ENCODE measurements at regions not wholly inside any gene's neighbourhood (a gene's known extent, or its start where the extent isn't known, plus 50 kb on each side); places are given as distances from the start of the nearest gene placed in this dataset.

DNA sequence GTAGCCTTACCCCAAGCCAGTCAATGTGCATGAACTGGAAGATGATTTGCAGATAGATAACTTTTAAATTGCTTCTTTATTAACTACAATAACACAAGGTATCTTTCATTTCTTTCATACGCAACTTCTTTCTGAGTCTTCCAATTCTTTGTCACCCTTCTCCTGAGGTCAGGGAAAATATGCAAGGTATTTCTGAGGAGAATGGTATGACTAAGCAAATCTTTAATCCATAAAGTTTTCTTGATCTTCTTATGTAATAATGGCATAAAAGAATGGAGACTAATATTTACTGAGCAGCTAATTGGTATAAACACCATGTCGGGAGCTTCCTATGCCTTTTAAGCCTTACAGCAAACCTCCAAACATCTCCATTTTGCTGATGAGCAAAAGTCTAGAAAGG lies 438.9 kb downstream of the KCNJ2 start:
- Histone ChIP-seq H3K4me3 (ENCODE audit: low read depth, low read length) (no peak overlapping the region), H3K27ac (ENCODE audit: low read depth) (no peak overlapping the region), H3K36me3 (ENCODE audit: insufficient read depth) (no peaks in the 10 kb centered on the region), H3K4me1 (ENCODE audit: insufficient read depth) (no peaks in the 10 kb centered on the region)
- 71% methylated on average over 2 of the region's 2 CpGs for WGBS
- DNase-seq (ENCODE audit: extremely low spot score): no peak

DNA sequence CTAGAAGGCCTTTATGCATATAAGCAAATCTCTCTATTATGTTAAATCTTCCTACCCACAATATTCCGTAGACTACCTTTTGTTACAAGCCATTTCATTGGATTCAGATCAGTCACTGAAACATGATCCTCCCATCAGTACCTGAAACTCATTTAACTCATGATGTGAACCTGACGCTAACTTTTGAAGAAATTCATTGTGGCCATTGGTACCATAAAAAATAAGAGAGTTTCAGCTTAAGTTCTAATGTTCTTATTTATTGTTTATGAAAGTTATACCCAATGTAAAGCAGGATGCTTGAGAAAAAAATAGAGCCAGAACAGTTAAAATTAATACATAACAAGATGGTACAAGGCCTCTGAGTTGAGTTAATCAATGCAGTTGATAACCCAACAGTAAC lies 439.6 kb downstream of the KCNJ2 start:
- 86% methylated on average over 2 of the region's 2 CpGs for WGBS
- H3K4me1 ChIP-seq (ENCODE audit: insufficient read depth): no peaks in the 10 kb centered on the region
- DNase-seq (ENCODE audit: extremely low spot score): no peak
- H3K27ac ChIP-seq (ENCODE audit: low read depth): no peak overlapping the region
- H3K4me3 ChIP-seq (ENCODE audit: low read depth, low read length): no peak overlapping the region
- no peaks in the 10 kb centered on the region for H3K36me3 ChIP-seq (ENCODE audit: insufficient read depth)

DNA sequence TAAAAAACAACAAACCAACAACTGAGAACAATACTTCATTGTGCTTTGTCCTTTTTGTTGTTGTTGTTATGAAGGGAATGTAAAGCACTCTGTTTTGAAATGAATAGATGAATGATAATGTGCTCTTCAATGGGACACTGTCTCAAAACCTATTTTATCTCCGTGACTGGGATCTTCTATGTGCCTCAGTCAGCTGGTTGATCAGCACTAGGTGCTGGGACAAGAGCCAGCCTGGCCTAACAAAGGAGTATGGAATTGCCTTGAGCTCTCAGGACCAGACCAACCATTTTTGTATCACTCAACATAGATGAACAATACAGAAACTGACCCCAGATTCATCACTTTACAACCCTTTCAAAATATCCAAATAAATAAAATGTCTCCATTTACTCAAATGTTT lies 440.2 kb downstream of the KCNJ2 start:
- DNase-seq (ENCODE audit: extremely low spot score): no peak
- 63% methylated on average over 1 of the region's 1 CpG for WGBS
- H3K4me1 ChIP-seq (ENCODE audit: insufficient read depth): no peaks in the 10 kb centered on the region
- H3K36me3 ChIP-seq (ENCODE audit: insufficient read depth): no peaks in the 10 kb centered on the region
- no peak overlapping the region for H3K4me3 ChIP-seq (ENCODE audit: low read depth, low read length)
- no peak overlapping the region for H3K27ac ChIP-seq (ENCODE audit: low read depth)

DNA sequence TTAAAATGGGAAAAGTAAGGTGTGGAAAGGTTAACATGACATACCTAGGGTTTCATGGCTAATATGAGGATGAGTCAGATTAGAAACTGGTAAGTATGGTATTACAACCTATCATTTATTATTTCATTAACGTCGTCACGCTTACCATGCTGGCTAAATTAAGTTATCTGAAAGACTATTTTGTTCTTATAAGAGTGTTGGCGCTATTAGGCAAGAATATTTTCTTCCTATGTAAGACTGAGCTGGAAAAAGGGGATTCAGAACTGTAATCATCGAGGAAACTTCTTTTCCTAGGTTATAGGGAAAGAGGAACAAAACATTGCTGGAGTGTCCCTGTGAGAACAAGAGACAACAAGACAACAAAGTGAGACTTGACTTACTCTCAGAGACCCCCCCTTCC lies 440.8 kb downstream of the KCNJ2 start:
- no peak for DNase-seq (ENCODE audit: extremely low spot score)
- Histone ChIP-seq H3K4me3 (ENCODE audit: low read depth, low read length) (no peak overlapping the region), H3K27ac (ENCODE audit: low read depth) (no peak overlapping the region), H3K36me3 (ENCODE audit: insufficient read depth) (no peaks in the 10 kb centered on the region), H3K4me1 (ENCODE audit: insufficient read depth) (no peaks in the 10 kb centered on the region)
- 91% methylated on average over 5 of the region's 5 CpGs for WGBS

DNA sequence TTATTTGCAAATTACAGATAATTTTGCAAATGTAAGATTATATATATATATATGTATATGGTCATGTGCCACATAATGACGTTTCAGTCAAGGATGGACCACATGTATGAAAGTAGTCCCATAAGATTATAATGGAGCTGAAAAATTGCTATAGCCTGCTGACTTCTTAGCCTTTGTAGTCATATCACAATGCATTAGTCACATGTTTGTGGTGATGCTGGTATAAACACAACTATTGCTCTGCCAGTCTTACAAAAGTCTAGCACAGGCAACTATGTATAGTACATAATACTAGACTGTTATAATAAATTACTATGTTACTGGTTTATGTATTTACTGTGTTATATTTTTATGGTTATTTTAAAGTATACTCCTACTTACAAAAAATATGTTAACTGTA lies 444.3 kb downstream of the KCNJ2 start:
- H3K4me3 ChIP-seq (ENCODE audit: low read depth, low read length): no peak overlapping the region
- H3K36me3 ChIP-seq (ENCODE audit: insufficient read depth): no peaks in the 10 kb centered on the region
- H3K27ac ChIP-seq (ENCODE audit: low read depth): no peak overlapping the region
- WGBS: 83% methylated on average over 1 of the region's 1 CpG
- DNase-seq (ENCODE audit: extremely low spot score): no peak
- no peaks in the 10 kb centered on the region for H3K4me1 ChIP-seq (ENCODE audit: insufficient read depth)

DNA sequence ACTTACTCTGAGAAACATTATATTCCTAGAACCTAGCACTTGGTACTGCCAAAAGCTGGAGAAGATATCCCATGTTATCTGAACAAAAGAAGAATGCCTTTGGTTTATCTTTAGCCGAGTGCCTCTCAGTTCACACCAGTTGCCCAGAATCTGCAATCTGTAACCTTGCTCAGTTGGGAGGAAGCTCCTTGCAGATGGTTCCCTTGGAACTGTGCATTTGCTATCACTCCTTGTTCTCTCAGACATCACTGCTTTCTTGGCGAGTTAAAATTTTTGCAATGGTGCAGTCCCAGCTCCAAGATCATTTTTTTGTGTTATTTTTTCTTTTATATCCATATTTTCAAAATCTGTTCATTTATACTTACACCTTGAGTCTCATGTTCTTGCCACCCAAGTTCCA lies 446.5 kb downstream of the KCNJ2 start:
- Histone ChIP-seq H3K36me3 (ENCODE audit: insufficient read depth) (no peaks in the 10 kb centered on the region), H3K4me1 (ENCODE audit: insufficient read depth) (no peaks in the 10 kb centered on the region), H3K27ac (ENCODE audit: low read depth) (no peak overlapping the region), H3K4me3 (ENCODE audit: low read depth, low read length) (no peak overlapping the region)
- DNase-seq (ENCODE audit: extremely low spot score): no peak
- 79% methylated on average over 2 of the region's 2 CpGs for WGBS

DNA sequence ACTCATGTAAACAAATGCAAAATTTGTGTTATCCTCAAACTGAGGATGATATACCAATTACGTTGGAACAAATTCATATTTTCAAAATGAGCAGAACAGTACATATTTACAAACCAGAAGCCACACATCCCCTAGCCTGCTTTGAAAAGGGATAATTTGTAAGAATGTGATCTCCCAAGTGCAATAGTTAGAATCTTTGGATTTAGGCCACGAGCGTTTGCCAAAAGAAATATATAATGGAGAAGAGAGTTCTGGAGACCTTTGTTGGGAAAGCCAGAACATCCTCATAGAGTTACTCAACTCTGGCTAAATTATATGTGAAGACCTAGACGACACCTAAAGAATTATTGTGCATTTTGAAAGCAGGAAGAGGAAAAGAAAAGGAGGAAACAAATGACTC lies 449.3 kb downstream of the KCNJ2 start:
- WGBS: 72% methylated on average over 4 of the region's 4 CpGs
- DNase-seq (ENCODE audit: extremely low spot score): no peak

DNA sequence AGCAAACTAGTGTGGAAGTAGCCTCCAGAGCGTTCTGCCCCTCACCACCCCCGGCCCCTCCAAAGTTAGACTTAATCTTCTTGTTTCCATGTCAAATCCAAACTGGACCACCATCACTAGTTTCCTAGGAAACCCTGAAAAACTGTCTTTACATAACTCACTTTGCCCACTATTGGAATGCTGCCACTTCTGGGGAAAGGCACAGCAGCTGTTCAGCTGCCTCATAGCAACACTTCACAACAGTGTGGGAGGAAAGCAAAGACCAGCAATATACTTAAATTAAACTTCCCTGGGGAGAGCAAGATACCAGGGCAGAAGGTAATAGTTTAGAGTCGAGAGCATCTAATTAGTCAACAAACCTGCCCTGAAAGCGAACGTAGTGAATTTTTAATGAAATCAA lies 452.2 kb downstream of the KCNJ2 start:
- Histone ChIP-seq H3K36me3 (ENCODE audit: insufficient read depth) (no peaks in the 10 kb centered on the region), H3K27ac (ENCODE audit: low read depth) (no peak overlapping the region), H3K4me1 (ENCODE audit: insufficient read depth) (no peaks in the 10 kb centered on the region), H3K4me3 (ENCODE audit: low read depth, low read length) (no peak overlapping the region)
- WGBS: 44% methylated on average over 5 of the region's 5 CpGs
- no peak for DNase-seq (ENCODE audit: extremely low spot score)

More for the DNA sequence above, 449.3 kb downstream of the KCNJ2 start:
- Histone ChIP-seq H3K36me3 (ENCODE audit: insufficient read depth) (no peaks in the 10 kb centered on the region), H3K27ac (ENCODE audit: low read depth) (no peak overlapping the region), H3K4me3 (ENCODE audit: low read depth, low read length) (no peak overlapping the region), H3K4me1 (ENCODE audit: insufficient read depth) (no peaks in the 10 kb centered on the region)

DNA sequence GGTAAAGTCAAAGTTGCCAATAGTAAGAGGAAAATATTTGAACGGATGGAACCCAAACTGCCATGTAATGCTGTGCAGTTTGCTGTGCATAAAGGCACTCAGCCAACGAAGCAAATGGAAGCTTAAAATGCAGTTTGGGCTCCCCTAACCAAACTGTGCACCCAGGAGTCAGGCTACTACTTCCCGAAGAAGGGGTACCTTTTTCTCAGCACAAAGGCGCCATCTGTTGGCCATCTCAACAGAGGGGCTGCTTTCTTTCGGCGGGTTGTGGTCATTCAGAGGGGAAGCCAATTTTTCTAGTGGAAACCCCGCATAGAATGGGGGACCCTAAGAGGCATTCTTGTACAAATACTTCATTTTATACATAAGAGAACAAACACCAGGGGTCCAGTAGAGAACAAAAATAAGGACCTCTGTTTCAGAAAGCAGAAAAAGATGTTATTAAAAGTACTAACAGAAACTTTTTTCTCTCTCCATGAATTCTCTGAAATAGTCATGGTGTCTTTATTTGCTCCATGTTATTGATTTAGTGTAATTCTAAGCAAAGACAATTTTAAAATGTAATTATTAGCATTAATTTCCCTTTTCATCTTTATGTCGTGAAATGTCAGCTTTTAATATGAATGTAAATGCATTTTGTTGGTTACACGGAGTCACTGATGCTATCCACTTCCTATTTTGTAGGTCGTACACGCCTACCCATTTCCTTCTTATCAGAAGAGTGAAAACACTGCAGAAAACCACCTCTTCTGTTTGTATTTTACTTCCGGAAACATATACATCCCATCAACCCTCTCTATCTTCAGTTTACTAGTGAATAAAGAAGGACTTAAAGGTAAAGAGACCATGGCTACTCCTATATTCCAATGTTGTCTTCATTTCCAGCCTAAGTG lies 453.3 kb downstream of the KCNJ2 start:
- WGBS: 32% methylated on average over 12 of the region's 12 CpGs
- Histone ChIP-seq H3K4me1 (ENCODE audit: insufficient read depth) (no peaks in the 10 kb centered on the region), H3K4me3 (ENCODE audit: low read depth, low read length) (no peak overlapping the region), H3K27ac (ENCODE audit: low read depth) (no peak overlapping the region), H3K36me3 (ENCODE audit: insufficient read depth) (no peaks in the 10 kb centered on the region)
- DNase-seq (ENCODE audit: extremely low spot score): no peak

DNA sequence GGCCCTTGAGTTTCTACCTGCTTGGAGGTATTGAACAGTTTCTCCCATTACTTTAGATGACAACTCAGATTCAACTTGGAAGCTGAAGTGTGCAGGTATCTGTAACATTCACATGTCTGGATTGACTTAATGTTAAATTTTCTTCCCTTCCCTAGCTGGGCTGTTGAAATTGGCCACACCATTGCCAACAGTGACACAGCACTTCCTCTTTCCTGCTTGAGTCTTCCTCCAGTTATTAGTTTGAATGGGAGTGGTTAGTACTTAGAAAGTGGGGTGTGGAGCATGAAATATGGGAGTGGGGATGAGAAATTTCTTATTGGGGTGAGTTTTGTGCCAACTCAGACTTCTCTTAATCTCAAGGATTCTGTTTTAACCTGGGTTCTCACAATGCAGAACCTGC lies 454.9 kb downstream of the KCNJ2 start:
- Histone ChIP-seq H3K4me3 (ENCODE audit: low read depth, low read length) (no peak overlapping the region), H3K27ac (ENCODE audit: low read depth) (no peak overlapping the region), H3K36me3 (ENCODE audit: insufficient read depth) (no peaks in the 10 kb centered on the region), H3K4me1 (ENCODE audit: insufficient read depth) (no peaks in the 10 kb centered on the region)
- DNase-seq (ENCODE audit: extremely low spot score): no peak

DNA sequence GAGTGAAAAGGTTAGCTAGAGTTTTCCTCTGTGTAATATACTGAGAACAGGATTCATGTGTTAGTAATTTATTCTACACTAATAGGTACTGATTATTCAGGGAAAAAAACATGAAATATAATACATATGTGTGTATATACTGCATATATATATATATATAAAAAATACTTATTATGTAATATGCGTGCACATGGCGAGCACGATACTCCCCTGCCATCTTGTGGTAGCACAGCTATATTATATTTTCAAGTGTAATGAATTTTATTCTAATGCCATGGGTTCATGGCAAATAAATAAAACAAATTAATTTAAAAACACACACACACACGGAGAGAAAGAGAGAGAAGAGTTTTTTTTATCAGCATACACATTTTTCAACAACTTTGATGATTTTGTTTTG lies 460.6 kb downstream of the KCNJ2 start:
- 52% methylated on average over 4 of the region's 4 CpGs for WGBS
- no peak for DNase-seq (ENCODE audit: extremely low spot score)
- no peak overlapping the region for H3K27ac ChIP-seq (ENCODE audit: low read depth)
- H3K4me3 ChIP-seq (ENCODE audit: low read depth, low read length): no peak overlapping the region
- H3K36me3 ChIP-seq (ENCODE audit: insufficient read depth): no peaks in the 10 kb centered on the region
- H3K4me1 ChIP-seq (ENCODE audit: insufficient read depth): no peaks in the 10 kb centered on the region

DNA sequence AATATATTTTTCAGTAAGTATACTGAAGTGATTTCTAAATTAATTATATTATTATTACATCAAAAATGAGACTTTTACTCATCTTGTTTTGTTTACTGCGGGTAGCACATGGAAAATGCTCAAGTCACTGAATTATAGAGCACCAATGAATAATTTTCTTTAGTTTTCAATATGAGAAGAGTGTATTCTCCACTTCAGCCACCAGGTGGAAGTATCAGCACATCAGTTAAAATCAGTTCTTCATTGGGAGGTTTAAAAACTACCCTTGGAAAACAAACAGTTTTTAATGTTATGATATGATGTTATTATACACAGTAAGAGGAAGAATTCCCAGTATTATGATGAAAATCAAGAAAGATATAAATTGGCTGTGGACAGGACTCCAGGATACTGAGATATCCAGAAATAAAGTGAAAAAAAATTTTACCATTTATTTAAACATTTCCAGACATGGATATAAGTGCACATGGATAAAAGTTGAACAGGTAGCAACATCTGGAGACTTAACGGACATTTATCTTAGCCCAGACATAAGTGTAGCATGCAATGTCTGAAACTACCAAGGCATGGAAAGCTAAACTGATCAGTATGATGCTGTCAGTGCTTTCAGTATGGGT lies 467.3 kb downstream of the KCNJ2 start:
- WGBS: 22% methylated on average over 2 of the region's 2 CpGs
- H3K4me3 ChIP-seq (ENCODE audit: low read depth, low read length): no peak overlapping the region
- no peak overlapping the region for H3K27ac ChIP-seq (ENCODE audit: low read depth)
- no peaks in the 10 kb centered on the region for H3K36me3 ChIP-seq (ENCODE audit: insufficient read depth)
- H3K4me1 ChIP-seq (ENCODE audit: insufficient read depth): no peaks in the 10 kb centered on the region
- DNase-seq (ENCODE audit: extremely low spot score): no peak

DNA sequence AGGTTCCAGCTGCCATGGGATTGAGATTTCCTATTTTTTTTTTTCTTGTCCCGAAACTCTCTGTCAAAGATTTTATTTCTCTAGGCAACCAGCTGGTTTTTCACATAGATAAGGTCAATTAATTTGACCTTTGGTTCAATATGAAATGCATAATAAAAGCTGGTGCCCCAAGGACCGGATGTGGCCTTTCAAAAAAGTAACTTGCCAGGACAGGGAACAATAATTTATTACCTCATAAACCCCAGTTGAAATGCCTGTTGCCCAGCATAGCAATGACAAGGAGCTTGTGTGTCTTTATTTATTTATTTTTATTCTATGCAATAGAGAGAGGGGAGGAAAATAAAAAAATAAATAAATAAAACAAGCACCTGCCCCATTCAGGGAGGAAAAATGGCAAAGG lies 472.7 kb downstream of the KCNJ2 start:
- H3K4me3 ChIP-seq (ENCODE audit: low read depth, low read length): no peak overlapping the region
- H3K36me3 ChIP-seq (ENCODE audit: insufficient read depth): no peaks in the 10 kb centered on the region
- H3K27ac ChIP-seq (ENCODE audit: low read depth): no peak overlapping the region
- H3K4me1 ChIP-seq (ENCODE audit: insufficient read depth): no peaks in the 10 kb centered on the region
- WGBS: 51% methylated on average over 2 of the region's 2 CpGs
- no peak for DNase-seq (ENCODE audit: extremely low spot score)

DNA sequence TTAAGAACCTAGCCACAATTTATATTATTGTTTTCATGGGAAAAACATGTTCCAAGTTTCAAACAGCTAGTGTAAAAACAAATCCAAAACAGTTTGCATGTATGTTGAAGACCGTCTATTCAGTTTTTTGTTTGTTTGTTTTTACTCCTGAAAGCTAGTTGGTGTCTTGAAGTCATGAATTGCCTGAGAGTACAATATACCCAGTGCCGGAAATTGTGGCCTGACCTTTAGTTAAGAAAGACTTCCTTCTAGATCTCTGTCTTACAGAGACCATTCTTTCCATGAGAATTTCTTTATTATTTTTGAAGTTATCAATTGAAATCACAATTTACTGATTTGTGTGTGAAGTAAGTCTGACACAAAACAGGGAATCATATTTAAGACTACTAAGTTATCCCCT lies 474.8 kb downstream of the KCNJ2 start:
- no peaks in the 10 kb centered on the region for H3K4me1 ChIP-seq (ENCODE audit: insufficient read depth)
- no peak overlapping the region for H3K27ac ChIP-seq (ENCODE audit: low read depth)
- 59% methylated on average over 2 of the region's 2 CpGs for WGBS
- H3K4me3 ChIP-seq (ENCODE audit: low read depth, low read length): no peak overlapping the region
- no peaks in the 10 kb centered on the region for H3K36me3 ChIP-seq (ENCODE audit: insufficient read depth)
- DNase-seq (ENCODE audit: extremely low spot score): no peak

Measured in urinary bladder (tissue), 3 donors.